SK-N-SH (cell line): ENCODE measurements at regions not wholly inside any gene's neighbourhood (a gene's known extent, or its start where the extent isn't known, plus 50 kb on each side); places are given as distances from the start of the nearest gene placed in this dataset.

Experiments used
- CTCF ChIA-PET: fragments of 300-600, 350-600 bp; formaldehyde crosslinking; extraction: SDS; loops from one replicate; lab custom pipeline; 2021; lab: Yijun Ruan, JAX
- POLR2A ChIA-PET: fragments of 350-600 bp; sonication (Branson Sonifier 250); formaldehyde crosslinking; extraction: SDS; loops from one replicate; lab custom pipeline; 2020; ENCODE audit warnings: antibody characterized with exemption, inconsistent platforms; lab: Yijun Ruan, JAX
- DNase-seq: peaks from one replicate; pipeline ENCODE4 v3.0.0; 2012
- H2AFZ ChIP-seq: fragments of 200-600 bp; sonication (generic); 2 replicates; pipeline ENCODE4 v1.8.1; 2016; ENCODE audit warnings: antibody characterized with exemption, mild to moderate bottlenecking, low read depth
- H3F3A ChIP-seq: fragments of 200-600 bp; sonication (generic); replicated peaks from 2 replicates; pipeline ENCODE3; 2016; ENCODE audit warnings: antibody characterized with exemption, mild to moderate bottlenecking; ENCODE audit not compliant: insufficient read depth
- H3K27ac ChIP-seq, 2 experiments: fragments of 200-500 bp in 1 of 2; fragments of 200-600 bp in 1 of 2; sonication (Bioruptor generic) in 1 of 2; sonication (generic), shearing (Covaris generic) in 1 of 2; 2 replicates each; pipeline versions ENCODE4 v1.5.1 to v1.6.1; 2014 to 2016; ENCODE audit warnings: low read depth in 2 of 2, inconsistent platforms in 1 of 2, low read length in 1 of 2, mild to moderate bottlenecking in 1 of 2, mixed read lengths in 1 of 2
- H3K27me3 ChIP-seq: fragments of 200-600 bp; sonication (generic), shearing (Covaris generic); 2 replicates; pipeline ENCODE4 v1.6.1; 2016; ENCODE audit warnings: mixed run types; ENCODE audit not compliant: insufficient read depth
- H3K36me3 ChIP-seq, 2 experiments: fragments of 200-500 bp in 1 of 2; fragments of 200-600 bp in 1 of 2; sonication (Bioruptor generic) in 1 of 2; sonication (generic) in 1 of 2; replicated peaks in 1 of 2; 2 replicates each; pipeline versions ENCODE3 to v1.5.1; 2014 to 2016; ENCODE audit warnings: low read length in 1 of 2, mild to moderate bottlenecking in 1 of 2; ENCODE audit not compliant: insufficient read depth in 2 of 2, control insufficient read depth in 1 of 2
- H3K4me1 ChIP-seq, 2 experiments: fragments of 200-500 bp in 1 of 2; fragments of 200-600 bp in 1 of 2; sonication (Bioruptor generic) in 1 of 2; sonication (generic), shearing (Covaris generic) in 1 of 2; 2 replicates each; pipeline versions ENCODE4 v1.5.1 to v1.6.1; 2014 to 2016; ENCODE audit warnings: low read depth in 1 of 2, low read length in 1 of 2, mixed run types in 1 of 2; ENCODE audit not compliant: insufficient read depth in 2 of 2, control insufficient read depth in 1 of 2
- H3K4me2 ChIP-seq: fragments of 200-600 bp; sonication (generic), shearing (Covaris generic); 2 replicates; pipeline ENCODE4 v1.6.1; 2017; ENCODE audit warnings: mixed run types
- H3K4me3 ChIP-seq, 2 experiments: fragments of 200-500 bp in 1 of 2; fragments of 200-600 bp in 1 of 2; sonication (Bioruptor generic) in 1 of 2; sonication (generic), shearing (Covaris generic) in 1 of 2; 2 replicates each; pipeline versions ENCODE4 v1.5.1 to v1.8.1; 2014 to 2016; ENCODE audit warnings: low read depth in 2 of 2, inconsistent platforms in 1 of 2, low read length in 1 of 2, mild to moderate bottlenecking in 1 of 2, mixed read lengths in 1 of 2, moderate library complexity in 1 of 2
- H3K79me2 ChIP-seq: fragments of 200-600 bp; sonication (generic); 2 replicates; pipeline ENCODE4 v1.8.1; 2017; ENCODE audit warnings: mild to moderate bottlenecking; ENCODE audit not compliant: insufficient read depth
- H3K9ac ChIP-seq: fragments of 200-600 bp; sonication (generic); 2 replicates; pipeline ENCODE4 v1.6.1; 2017; ENCODE audit warnings: mixed run types
- H3K9me2 ChIP-seq: fragments of 200-600 bp; sonication (generic); 2 replicates; pipeline ENCODE4 v1.6.1; 2017; ENCODE audit warnings: mixed run types
- H3K9me3 ChIP-seq: fragments of 200-600 bp; sonication (generic); 2 replicates; pipeline ENCODE4 v1.6.1; 2017; ENCODE audit warnings: mixed run types, mild to moderate bottlenecking, moderate library complexity
- H4K20me1 ChIP-seq: fragments of 200-600 bp; sonication (generic); 2 replicates; pipeline ENCODE4 v1.6.1; 2017; ENCODE audit warnings: mild to moderate bottlenecking, mixed run types; ENCODE audit not compliant: insufficient read depth
- ELF1 ChIP-seq: IDR thresholded peaks from 2 replicates; pipeline ENCODE4 v1.4.0; 2012
- EP300 ChIP-seq, 2 experiments: IDR thresholded peaks; 2 replicates each; pipeline versions ENCODE4 v1.4.0 to v1.6.1; 2012; ENCODE audit warnings: borderline replicate concordance in 1 of 2, low read depth in 1 of 2, low read length in 1 of 2
- EZH2phosphoT487 ChIP-seq: fragments of 200-600 bp; sonication (generic); IDR thresholded peaks from 2 replicates; pipeline ENCODE4 v1.6.1; 2017; ENCODE audit warnings: low read depth, mixed run types, mild to moderate bottlenecking, antibody characterized with exemption, moderate library complexity, borderline replicate concordance
- FOSL2 ChIP-seq: IDR thresholded peaks from 2 replicates; pipeline ENCODE4 v1.4.0; 2012; ENCODE audit warnings: low read depth, mild to moderate bottlenecking, moderate library complexity, borderline replicate concordance
- GABPA ChIP-seq: IDR thresholded peaks from 2 replicates; pipeline ENCODE4 v1.4.0; 2012; ENCODE audit warnings: low read depth, mild to moderate bottlenecking
- JUND ChIP-seq: IDR thresholded peaks from 2 replicates; pipeline ENCODE4 v1.4.0; 2012
- MEF2A ChIP-seq: IDR thresholded peaks from 2 replicates; pipeline ENCODE4 v1.4.0; 2012; ENCODE audit warnings: low read depth, borderline replicate concordance
- POLR2AphosphoS5 ChIP-seq: IDR thresholded peaks from 2 replicates; pipeline ENCODE4 v1.6.1; 2012; ENCODE audit warnings: low read depth, low read length
- RCOR1 ChIP-seq: fragments of 150-350 bp; IDR thresholded peaks from 2 replicates; pipeline ENCODE4 v1.6.1; 2017; ENCODE audit warnings: antibody characterized with exemption, low read length
- RFX5 ChIP-seq: IDR thresholded peaks from 2 replicates; pipeline ENCODE4 v1.6.1; 2012; ENCODE audit warnings: mild to moderate bottlenecking, improper control_type of control experiment, low read length
- SIN3A ChIP-seq: IDR thresholded peaks from 2 replicates; pipeline ENCODE4 v1.6.1; 2012; ENCODE audit warnings: low read depth, mild to moderate bottlenecking, low read length, moderate library complexity, borderline replicate concordance
- YY1 ChIP-seq: IDR thresholded peaks from 2 replicates; pipeline ENCODE4 v1.4.0; 2012; ENCODE audit warnings: low read depth, mild to moderate bottlenecking
- WGBS: methylation state at CpG from one replicate; pipeline ENCODE4 v1.1.6; 2017; ENCODE audit warnings: low lambda C conversion rate; 5-methylcytosine and 5-hydroxymethylcytosine counted together
- TF ChIP-seq, protein P1 (sequence below): IDR thresholded peaks from 2 replicates; pipeline ENCODE4; 2012
- TF ChIP-seq, protein P2 (sequence below): fragments of 150-350 bp; IDR thresholded peaks from 2 replicates; pipeline ENCODE4 v1.6.1; 2016; ENCODE audit warnings: mild to moderate bottlenecking, low read depth, low read length
- TF ChIP-seq, protein P3 (sequence below): fragments of 150-350 bp; IDR thresholded peaks from 2 replicates; pipeline ENCODE4 v1.6.1; 2017; ENCODE audit warnings: antibody characterized with exemption, low read length, low read depth, borderline replicate concordance
- TF ChIP-seq, protein P4 (sequence below): IDR thresholded peaks from 2 replicates; pipeline ENCODE4 v1.6.1; 2012; ENCODE audit warnings: mild to moderate bottlenecking, low read depth, low read length, moderate library complexity

DNA sequence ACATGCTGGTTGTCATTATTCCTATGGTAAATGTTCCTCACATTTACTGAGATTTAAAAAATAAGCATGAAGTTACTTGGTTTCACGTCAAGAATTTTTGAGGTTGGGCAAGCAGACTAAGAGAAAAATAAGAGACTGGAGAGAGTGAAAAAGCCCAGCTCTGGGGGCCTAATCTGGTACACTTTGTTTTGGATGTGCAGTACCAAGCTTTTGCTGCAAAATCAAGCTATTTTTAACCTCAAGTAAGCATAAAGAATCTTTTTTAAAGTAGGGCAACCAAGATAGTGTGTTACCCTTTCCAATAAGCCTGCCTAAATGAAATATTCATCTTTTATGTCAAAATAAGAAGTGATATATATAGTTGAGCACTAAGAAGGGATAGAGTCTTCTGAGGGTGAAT lies 79.4 kb upstream of the ARHGAP20 start:
- CTCF ChIA-PET: no interaction called here
- Histone ChIP-seq H3F3A (no peaks in the 10 kb centered on the region), H3K27ac (no peak overlapping the region), H3K9me3 (no peaks in the 10 kb centered on the region), H3K9ac (no peak overlapping the region), H4K20me1 (no peaks in the 10 kb centered on the region), H3K4me1 (peaks cover 0 to 4% of the 10 kb centered on the region in 2 experiments; a peak in 1 of 4 replicates), H2AFZ (no peak overlapping the region), H3K4me2 (no peak overlapping the region), H3K79me2 (no peaks in the 10 kb centered on the region), H3K27me3 (no peaks in the 10 kb centered on the region), H3K9me2 (no peaks in the 10 kb centered on the region), H3K4me3 (no peak overlapping the region)
- POLR2A ChIA-PET: no interaction called here
- WGBS: 81% methylated on average over 1 of the region's 1 CpG
- DNase-seq: no peak
- TF ChIP-seq, protein P1, sequence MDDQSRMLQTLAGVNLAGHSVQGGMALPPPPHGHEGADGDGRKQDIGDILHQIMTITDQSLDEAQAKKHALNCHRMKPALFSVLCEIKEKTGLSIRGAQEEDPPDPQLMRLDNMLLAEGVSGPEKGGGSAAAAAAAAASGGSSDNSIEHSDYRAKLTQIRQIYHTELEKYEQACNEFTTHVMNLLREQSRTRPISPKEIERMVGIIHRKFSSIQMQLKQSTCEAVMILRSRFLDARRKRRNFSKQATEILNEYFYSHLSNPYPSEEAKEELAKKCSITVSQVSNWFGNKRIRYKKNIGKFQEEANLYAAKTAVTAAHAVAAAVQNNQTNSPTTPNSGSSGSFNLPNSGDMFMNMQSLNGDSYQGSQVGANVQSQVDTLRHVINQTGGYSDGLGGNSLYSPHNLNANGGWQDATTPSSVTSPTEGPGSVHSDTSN: no peak
- TF ChIP-seq YY1 (no peak), EZH2phosphoT487 (no peak)
- TF ChIP-seq, all 33 proteins: peak for 0
- H3K36me3 ChIP-seq: no peaks in the 10 kb centered on the region

DNA sequence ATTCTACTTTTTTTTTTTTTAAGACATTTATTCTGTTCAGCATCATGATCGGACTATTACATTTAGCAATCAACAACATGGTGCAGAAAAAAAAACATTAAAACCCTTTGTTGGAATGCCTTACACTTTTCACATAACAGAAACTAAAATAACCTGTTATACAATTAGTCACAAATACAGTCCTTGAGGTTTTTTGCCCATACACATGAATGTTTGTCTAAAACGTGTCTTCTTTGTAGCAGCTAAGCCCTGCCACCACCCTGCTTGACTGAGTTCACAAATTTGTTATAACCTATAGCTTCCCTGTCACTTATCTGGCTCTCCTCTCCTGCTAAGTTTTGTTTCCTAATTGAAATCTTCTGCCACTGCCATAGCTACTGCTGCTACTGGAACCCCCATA lies 75.4 kb upstream of the ARHGAP20 start:
- H3K36me3 ChIP-seq: no peaks in the 10 kb centered on the region
- WGBS: 51% methylated on average over 2 of the region's 2 CpGs
- H2AFZ ChIP-seq: no peak overlapping the region
- TF ChIP-seq POLR2AphosphoS5: no peak
- no peak for TF ChIP-seq EP300 (IDR thresholded peaks at IDR 0.05; ENCODE audit: borderline replicate concordance in 1 of 2, low read depth in 1 of 2, low read length in 1 of 2)
- no peak for TF ChIP-seq GABPA
- no peak for TF ChIP-seq EZH2phosphoT487
- TF ChIP-seq, protein P2, sequence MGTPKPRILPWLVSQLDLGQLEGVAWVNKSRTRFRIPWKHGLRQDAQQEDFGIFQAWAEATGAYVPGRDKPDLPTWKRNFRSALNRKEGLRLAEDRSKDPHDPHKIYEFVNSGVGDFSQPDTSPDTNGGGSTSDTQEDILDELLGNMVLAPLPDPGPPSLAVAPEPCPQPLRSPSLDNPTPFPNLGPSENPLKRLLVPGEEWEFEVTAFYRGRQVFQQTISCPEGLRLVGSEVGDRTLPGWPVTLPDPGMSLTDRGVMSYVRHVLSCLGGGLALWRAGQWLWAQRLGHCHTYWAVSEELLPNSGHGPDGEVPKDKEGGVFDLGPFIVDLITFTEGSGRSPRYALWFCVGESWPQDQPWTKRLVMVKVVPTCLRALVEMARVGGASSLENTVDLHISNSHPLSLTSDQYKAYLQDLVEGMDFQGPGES: no peak
- no peak for TF ChIP-seq FOSL2
- no peak for TF ChIP-seq JUND
- TF ChIP-seq, protein P3, sequence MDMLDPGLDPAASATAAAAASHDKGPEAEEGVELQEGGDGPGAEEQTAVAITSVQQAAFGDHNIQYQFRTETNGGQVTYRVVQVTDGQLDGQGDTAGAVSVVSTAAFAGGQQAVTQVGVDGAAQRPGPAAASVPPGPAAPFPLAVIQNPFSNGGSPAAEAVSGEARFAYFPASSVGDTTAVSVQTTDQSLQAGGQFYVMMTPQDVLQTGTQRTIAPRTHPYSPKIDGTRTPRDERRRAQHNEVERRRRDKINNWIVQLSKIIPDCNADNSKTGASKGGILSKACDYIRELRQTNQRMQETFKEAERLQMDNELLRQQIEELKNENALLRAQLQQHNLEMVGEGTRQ: no peak
- TF ChIP-seq, protein P4, sequence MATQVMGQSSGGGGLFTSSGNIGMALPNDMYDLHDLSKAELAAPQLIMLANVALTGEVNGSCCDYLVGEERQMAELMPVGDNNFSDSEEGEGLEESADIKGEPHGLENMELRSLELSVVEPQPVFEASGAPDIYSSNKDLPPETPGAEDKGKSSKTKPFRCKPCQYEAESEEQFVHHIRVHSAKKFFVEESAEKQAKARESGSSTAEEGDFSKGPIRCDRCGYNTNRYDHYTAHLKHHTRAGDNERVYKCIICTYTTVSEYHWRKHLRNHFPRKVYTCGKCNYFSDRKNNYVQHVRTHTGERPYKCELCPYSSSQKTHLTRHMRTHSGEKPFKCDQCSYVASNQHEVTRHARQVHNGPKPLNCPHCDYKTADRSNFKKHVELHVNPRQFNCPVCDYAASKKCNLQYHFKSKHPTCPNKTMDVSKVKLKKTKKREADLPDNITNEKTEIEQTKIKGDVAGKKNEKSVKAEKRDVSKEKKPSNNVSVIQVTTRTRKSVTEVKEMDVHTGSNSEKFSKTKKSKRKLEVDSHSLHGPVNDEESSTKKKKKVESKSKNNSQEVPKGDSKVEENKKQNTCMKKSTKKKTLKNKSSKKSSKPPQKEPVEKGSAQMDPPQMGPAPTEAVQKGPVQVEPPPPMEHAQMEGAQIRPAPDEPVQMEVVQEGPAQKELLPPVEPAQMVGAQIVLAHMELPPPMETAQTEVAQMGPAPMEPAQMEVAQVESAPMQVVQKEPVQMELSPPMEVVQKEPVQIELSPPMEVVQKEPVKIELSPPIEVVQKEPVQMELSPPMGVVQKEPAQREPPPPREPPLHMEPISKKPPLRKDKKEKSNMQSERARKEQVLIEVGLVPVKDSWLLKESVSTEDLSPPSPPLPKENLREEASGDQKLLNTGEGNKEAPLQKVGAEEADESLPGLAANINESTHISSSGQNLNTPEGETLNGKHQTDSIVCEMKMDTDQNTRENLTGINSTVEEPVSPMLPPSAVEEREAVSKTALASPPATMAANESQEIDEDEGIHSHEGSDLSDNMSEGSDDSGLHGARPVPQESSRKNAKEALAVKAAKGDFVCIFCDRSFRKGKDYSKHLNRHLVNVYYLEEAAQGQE: no peak
- TF ChIP-seq RCOR1: no peak
- TF ChIP-seq MEF2A: no peak
- no peak for TF ChIP-seq ELF1
- no peak for TF ChIP-seq RFX5
- TF ChIP-seq SIN3A: no peak
- no peaks in the 10 kb centered on the region for H3K27me3 ChIP-seq
- no peaks in the 10 kb centered on the region for H3K9me2 ChIP-seq
- no peaks in the 10 kb centered on the region; the same call in 1 of the 2 replicates for H3K9me3 ChIP-seq
- H3K27ac ChIP-seq: no peak overlapping the region
- H3K4me2 ChIP-seq: no peak overlapping the region
- H4K20me1 ChIP-seq: no peaks in the 10 kb centered on the region
- H3F3A ChIP-seq: peaks cover under 1% of the 10 kb centered on the region
- CTCF ChIA-PET: no interaction called here
- H3K4me1 ChIP-seq: no peaks in the 10 kb centered on the region
- no peak overlapping the region for H3K4me3 ChIP-seq
- no peak overlapping the region for H3K9ac ChIP-seq
- POLR2A ChIA-PET: no interaction called here
- no peaks in the 10 kb centered on the region for H3K79me2 ChIP-seq
- DNase-seq: no peak
